Body of pancreas (tissue), 4 donors: ENCODE measurements at regions not wholly inside any gene's neighbourhood (a gene's known extent, or its start where the extent isn't known, plus 50 kb on each side); places are given as distances from the start of the nearest gene placed in this dataset.

Experiments
- POLR2A ChIP-seq, 3 donors: fragments of 450-650 bp; IDR thresholded peaks; one replicate each; pipeline ENCODE4 v1.6.1; 2016; ENCODE audit warnings: antibody characterized with exemption in 3 of 3, mild to moderate bottlenecking in 2 of 3
- TF ChIP-seq, protein P1 (sequence below), 7 experiments: fragments of 450-650 bp in 4 of 7; fragments of 200-600 bp in 3 of 7; sonication (generic) in 3 of 7; IDR thresholded peaks; one replicate each; pipeline ENCODE4 v1.5.1; 2016 to 2019; ENCODE audit warnings: antibody characterized with exemption in 7 of 7

DNA sequence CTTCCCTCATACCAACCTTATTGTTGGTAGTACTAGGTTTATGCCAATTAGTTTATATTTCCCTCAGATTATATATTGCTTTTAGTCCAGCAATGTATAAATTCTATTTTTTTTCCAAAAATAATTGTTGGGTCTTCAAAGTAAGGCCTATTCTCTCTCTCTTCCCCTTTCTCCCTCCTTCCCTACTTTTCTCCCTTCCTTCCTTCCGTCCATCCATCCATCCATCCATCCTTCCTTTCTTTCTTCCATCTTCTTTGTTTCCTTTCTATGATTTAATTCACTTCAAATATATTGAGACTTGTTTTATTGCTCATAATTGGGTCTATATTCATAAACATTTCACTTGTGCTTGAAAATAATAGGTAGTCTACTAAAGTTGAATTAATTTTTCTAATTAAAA, 1259.2 kb downstream of the FSCB start:
- TF ChIP-seq, protein P1, sequence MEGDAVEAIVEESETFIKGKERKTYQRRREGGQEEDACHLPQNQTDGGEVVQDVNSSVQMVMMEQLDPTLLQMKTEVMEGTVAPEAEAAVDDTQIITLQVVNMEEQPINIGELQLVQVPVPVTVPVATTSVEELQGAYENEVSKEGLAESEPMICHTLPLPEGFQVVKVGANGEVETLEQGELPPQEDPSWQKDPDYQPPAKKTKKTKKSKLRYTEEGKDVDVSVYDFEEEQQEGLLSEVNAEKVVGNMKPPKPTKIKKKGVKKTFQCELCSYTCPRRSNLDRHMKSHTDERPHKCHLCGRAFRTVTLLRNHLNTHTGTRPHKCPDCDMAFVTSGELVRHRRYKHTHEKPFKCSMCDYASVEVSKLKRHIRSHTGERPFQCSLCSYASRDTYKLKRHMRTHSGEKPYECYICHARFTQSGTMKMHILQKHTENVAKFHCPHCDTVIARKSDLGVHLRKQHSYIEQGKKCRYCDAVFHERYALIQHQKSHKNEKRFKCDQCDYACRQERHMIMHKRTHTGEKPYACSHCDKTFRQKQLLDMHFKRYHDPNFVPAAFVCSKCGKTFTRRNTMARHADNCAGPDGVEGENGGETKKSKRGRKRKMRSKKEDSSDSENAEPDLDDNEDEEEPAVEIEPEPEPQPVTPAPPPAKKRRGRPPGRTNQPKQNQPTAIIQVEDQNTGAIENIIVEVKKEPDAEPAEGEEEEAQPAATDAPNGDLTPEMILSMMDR (IDR thresholded peaks at IDR 0.05), result no peak
- TF ChIP-seq POLR2A (IDR thresholded peaks at IDR 0.05), result no peak
